Stimulated activated CD4-positive, alpha-beta T cell treated with anti-CD3 and anti-CD28 coated beads, Interleukin-12 subunit alpha, Interleukin-12 subunit beta, amount 100 ng/mL, for 24 hours (primary cell): ENCODE measurements at regions not wholly inside any gene's neighbourhood (a gene's known extent, or its start where the extent isn't known, plus 50 kb on each side); places are given as distances from the start of the nearest gene placed in this dataset.

Experiments
- DNase-seq, 2 experiments: peaks; one replicate each; pipeline ENCODE4 v3.0.0-alpha.2; 2020; ENCODE audit warnings: low read depth in 2 of 2

GRCh38 chr21:20646431-20647165 is 351.6 kb upstream of the NCAM2 start:
- no peak for DNase-seq

DNA sequence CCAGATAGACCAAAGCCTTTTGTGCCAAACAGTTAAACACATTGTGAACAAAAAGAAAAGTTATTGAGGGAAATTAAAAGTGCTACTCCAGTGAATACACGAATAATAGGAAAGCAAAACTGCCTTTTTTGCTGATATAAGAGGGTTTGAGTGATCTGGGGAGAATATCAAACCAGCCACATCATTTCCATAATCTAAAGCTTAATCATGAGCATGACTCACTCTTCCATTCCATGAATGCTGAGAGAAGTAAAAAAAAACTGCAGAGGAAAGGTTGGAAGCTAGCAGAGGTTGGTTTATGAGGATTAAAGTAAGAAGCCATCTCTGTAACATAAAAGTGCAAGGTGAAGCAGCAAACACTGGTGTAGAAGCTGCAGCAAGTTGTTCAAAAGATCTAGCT is 350.6 kb upstream of the NCAM2 start:
- no peak for DNase-seq

DNA sequence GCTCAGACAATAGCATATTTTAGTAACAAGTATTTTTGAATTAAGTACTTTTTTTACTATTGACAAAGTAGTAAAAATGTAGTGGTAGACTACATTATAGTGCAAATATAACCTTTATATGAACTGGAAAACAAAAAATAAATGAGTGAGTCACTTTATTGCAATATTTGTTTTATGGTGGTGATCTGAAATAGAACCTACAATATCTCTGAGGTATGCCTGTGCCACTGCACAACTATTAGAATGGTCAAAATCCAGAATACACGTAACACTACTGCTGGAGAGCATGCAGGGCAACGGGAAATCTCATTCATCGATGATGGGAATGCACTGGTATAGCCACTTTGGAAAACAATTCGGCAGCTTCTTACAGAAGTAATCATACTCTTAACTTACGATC is 349.0 kb upstream of the NCAM2 start:
- DNase-seq: no peak

DNA sequence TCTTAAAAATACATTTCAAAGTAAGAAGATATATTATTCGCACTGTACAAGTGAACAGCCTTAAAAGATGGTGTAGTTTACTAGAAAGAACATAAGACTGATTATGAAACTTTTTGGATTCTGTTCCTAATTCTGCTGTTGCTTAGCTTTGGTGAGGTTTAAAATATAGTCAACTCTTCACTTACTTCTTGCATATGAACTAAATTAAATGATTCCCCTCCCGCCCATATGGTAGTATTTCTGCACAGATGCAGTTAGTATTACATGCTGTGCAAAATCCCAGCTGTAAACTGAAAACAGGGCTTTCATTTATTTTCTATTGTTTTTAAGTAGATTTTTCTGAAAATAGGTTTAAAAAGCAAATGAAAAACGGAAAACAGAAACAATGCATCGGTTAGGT is 345.4 kb upstream of the NCAM2 start:
- DNase-seq: no peak

GRCh38 chr21:20661246-20661645 is 337.0 kb upstream of the NCAM2 start:
- DNase-seq: no peak

- DNase-seq: no peak
Measured at GRCh38 chr21:20661745-20662422, 336.3 kb upstream of the NCAM2 start.

- DNase-seq: no peak
Measured at GRCh38 chr21:20662514-20662913, 335.7 kb upstream of the NCAM2 start.

DNA sequence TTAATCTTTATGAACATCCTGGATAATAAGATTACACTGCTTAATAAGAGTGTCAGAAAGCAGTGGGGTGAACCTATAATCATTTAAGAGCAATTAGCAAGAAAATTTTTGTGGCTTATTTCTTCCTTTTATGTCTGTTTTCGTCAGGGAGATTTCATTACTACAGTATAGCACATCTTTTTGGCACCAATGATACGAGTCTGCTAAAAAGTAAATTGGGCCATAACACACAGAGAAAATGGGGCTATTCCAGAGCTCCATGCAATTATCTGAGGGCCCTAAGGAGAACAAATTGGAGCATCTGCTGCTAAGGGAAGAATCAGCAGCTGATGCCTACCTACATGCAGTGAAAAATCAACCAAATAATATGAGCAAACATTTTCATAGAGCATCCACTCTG is 330.3 kb upstream of the NCAM2 start:
- no peak for DNase-seq

- no peak for DNase-seq
Measured at GRCh38 chr21:20685475-20685874, 312.7 kb upstream of the NCAM2 start.

GRCh38 chr21:20698585-20698984 is 299.6 kb upstream of the NCAM2 start:
- no peak for DNase-seq

GRCh38 chr21:20701235-20701634 is 297.0 kb upstream of the NCAM2 start:
- DNase-seq: no peak

DNA sequence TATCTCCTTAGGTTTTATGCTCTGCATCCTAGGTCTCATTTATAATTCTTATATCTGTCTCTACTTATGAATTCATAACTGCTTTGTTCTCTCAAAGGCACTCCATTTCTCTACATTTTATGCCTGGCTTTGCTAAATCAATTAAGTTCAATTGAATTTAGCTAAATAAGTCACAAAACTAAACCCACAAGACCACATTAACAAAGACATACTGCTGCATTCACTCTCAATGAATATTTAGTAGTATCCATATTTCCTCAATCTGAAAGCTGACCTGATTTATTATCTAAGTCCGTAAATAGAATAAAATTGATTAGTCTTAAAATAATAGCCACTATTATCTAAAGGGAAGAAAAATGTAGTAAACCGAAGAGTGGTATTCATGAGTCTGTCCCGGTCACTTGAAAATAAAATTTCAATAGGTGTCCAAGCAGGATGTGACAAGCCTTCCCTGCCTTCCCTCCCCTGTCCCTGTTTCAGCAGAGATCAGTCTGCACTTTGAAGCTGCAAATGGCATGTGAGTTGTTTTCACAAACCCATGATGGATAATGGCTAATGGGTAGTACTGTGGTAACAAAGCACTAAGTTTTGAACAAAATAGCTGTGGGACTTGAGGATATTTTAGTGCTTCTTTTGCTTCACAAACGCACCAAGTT is 295.0 kb upstream of the NCAM2 start:
- DNase-seq: no peak

- no peak for DNase-seq
Measured at GRCh38 chr21:20720623-20721022, 277.6 kb upstream of the NCAM2 start.

DNA sequence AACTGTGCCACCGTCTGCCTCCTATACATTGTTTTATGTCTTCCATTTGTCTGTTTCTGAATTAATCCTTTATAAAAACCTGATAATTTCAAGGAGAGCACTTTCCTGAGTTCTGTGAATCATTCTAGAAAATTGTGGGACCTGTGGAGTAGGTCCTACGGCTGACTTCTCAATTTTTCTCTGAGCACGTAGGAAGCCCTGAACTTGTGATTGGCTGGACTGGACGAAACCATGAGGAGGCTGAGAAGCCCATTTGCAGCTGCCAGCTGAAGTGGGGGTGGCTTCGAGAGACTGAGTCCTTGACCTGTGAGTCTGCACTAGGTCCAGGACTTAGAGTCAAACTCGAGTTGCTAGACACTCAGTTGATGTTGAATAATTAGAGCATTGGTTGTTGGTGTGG is 277.1 kb upstream of the NCAM2 start:
- no peak for DNase-seq

GRCh38 chr21:20728691-20729090 is 269.5 kb upstream of the NCAM2 start:
- DNase-seq: no peak

- no peak for DNase-seq
Measured at GRCh38 chr21:20729376-20729775, 268.8 kb upstream of the NCAM2 start.

GRCh38 chr21:20730441-20730840 is 267.8 kb upstream of the NCAM2 start:
- DNase-seq: no peak

- no peak for DNase-seq
Measured at GRCh38 chr21:20735257-20735656, 263.0 kb upstream of the NCAM2 start.

GRCh38 chr21:20737227-20737913 is 260.8 kb upstream of the NCAM2 start:
- DNase-seq: no peak

GRCh38 chr21:20739421-20739820 is 258.8 kb upstream of the NCAM2 start:
- DNase-seq: no peak

DNA sequence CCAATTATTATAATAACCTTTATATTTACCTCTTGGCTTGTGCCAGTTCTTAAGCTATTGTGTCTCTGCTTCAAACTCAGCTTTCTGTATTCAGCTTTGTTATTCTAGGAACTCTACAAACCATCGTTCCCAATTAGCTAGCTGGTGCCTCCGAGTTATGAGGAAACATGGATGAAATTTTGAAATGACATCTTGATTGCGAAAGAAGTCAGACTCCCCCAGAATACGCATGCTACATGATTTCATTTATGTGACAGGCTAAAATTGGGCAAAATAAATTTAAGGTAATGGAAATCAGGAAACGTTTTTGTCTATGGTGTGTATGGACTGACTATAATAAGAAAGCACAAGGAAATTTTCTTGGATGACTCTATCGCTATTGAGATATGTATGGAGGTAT is 256.8 kb upstream of the NCAM2 start:
- no peak for DNase-seq

DNA sequence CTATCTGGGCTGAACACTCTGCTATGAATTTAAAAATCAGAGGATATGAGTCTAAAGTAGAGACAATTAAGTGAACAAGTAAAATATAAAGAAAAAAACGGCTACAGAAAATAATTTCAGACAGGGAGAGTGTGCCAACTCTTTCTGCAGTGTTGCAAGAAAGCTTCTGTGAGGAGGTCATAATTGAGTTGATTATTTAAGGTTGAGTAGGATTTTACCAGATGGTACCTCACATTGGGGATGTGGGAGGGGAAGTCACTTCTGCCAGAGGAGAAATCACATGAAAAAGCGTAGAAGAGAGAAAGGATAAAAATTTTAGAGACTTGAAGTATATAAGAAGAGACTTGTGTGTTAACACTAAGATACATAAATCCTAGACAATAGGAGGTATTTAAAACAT is 238.0 kb upstream of the NCAM2 start:
- DNase-seq: no peak

DNA sequence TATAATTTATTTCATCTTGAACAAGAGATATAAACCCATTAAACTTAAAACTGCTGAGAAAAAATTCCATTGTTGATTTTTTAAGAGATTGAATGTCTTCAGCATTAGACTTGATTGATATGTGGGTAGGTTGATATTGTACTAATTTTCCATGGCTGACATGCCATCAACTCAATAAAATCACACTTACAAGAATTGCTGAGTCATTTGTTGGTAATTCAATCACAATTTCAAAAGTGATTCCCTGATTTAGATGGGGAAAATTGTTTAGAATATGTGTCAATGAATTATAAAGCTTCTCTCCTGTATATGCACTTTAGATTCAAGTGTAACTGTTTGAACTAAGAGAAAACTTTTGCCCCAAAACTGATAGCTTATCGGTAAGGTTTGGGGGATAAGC is 223.5 kb upstream of the NCAM2 start:
- no peak for DNase-seq
